Kidney (tissue), 13 donors: ENCODE measurements at regions not wholly inside any gene's neighbourhood (a gene's known extent, or its start where the extent isn't known, plus 50 kb on each side); places are given as distances from the start of the nearest gene placed in this dataset.

ENCODE experiments used
- DNase-seq, 5 donors: peaks; one replicate each; pipeline ENCODE4 v3.0.0-alpha.2; 2013 to 2020
- FAIRE-seq: peaks from 2 replicates; lab custom pipeline; 2012; peaks lifted over from hg19 to GRCh38; lab: Jason Lieb, UNC
- H3K27ac ChIP-seq, 2 donors: one replicate each; pipeline ENCODE4 v1.7.0; 2013; ENCODE audit warnings: low read depth in 2 of 2, low read length in 2 of 2, inconsistent platforms in 1 of 2
- H3K27me3 ChIP-seq: one replicate; pipeline ENCODE4 v1.7.1; 2013; ENCODE audit warnings: low read length, inconsistent platforms; ENCODE audit not compliant: control insufficient read depth, insufficient read depth
- H3K36me3 ChIP-seq, 3 donors: one replicate each; pipeline versions ENCODE4 v1.7.0 to v1.7.1; 2013; ENCODE audit warnings: low read length in 3 of 3, control low read depth in 1 of 3, inconsistent platforms in 1 of 3; ENCODE audit not compliant: insufficient read depth in 3 of 3, control insufficient read depth in 2 of 3
- H3K4me1 ChIP-seq, 3 donors: one replicate each; pipeline versions ENCODE4 v1.7.0 to v1.7.1; 2013; ENCODE audit warnings: low read length in 3 of 3, inconsistent platforms in 1 of 3, low read depth in 1 of 3; ENCODE audit not compliant: control insufficient read depth in 2 of 3, insufficient read depth in 2 of 3
- H3K4me3 ChIP-seq, 3 donors: one replicate each; pipeline versions ENCODE4 v1.7.0 to v1.8.1; 2013; ENCODE audit warnings: low read length in 3 of 3, control low read depth in 1 of 3, inconsistent platforms in 1 of 3
- H3K9ac ChIP-seq, 3 donors: one replicate each; pipeline versions ENCODE4 v1.7.0 to v1.7.1; 2013; ENCODE audit warnings: low read length in 3 of 3, control low read depth in 1 of 3, inconsistent platforms in 1 of 3
- H3K9me3 ChIP-seq, 3 donors: one replicate each; pipeline versions ENCODE4 v1.7.0 to v1.7.1; 2013; ENCODE audit warnings: low read length in 3 of 3, control low read depth in 1 of 3, inconsistent platforms in 1 of 3; ENCODE audit not compliant: control insufficient read depth in 2 of 3, insufficient read depth in 1 of 3
- intact Hi-C: fragments of 100-400 bp; cut with DNase I; formaldehyde crosslinking; loops from one replicate; pipeline ENCODE4 v1.11.1; 2022
- TF ChIP-seq, protein P1 (sequence below): IDR thresholded peaks from 3 replicates; pipeline ENCODE4 v1.5.1; 2012; ENCODE audit warnings: mild to moderate bottlenecking, moderate library complexity, borderline replicate concordance; ENCODE audit not compliant: insufficient read depth; ENCODE audit errors: extremely low read depth
- donor health status: control.
- donor health status: control.
- donor health status: control.
- donor health status: control.
- donor health status: control.
- donor health status: DM: yes; HTN: yes; CAD: no.
- donor health status: Normal renal cell carcinoma (clear cell type).

DNA sequence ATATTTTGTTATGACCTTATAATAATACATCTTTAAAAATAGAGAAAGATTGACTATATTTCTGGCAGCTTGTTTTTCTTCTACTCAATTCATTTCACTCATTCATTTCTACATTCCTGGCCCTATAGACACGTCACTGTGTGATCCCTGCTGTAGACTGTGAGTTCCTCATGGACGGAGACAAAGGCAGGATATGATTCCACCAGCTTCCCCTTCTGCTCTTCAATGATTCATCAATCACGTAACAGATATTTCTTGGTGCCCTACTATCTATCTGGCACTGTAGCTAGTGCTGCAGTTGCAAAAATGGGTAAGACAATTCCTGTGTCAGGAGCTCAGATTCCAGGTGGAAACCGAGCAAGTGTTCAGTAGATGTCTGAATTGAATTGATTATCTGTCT lies 415.0 kb downstream of the SFMBT2 start:
- TF ChIP-seq, protein P1, sequence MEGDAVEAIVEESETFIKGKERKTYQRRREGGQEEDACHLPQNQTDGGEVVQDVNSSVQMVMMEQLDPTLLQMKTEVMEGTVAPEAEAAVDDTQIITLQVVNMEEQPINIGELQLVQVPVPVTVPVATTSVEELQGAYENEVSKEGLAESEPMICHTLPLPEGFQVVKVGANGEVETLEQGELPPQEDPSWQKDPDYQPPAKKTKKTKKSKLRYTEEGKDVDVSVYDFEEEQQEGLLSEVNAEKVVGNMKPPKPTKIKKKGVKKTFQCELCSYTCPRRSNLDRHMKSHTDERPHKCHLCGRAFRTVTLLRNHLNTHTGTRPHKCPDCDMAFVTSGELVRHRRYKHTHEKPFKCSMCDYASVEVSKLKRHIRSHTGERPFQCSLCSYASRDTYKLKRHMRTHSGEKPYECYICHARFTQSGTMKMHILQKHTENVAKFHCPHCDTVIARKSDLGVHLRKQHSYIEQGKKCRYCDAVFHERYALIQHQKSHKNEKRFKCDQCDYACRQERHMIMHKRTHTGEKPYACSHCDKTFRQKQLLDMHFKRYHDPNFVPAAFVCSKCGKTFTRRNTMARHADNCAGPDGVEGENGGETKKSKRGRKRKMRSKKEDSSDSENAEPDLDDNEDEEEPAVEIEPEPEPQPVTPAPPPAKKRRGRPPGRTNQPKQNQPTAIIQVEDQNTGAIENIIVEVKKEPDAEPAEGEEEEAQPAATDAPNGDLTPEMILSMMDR, result no peak
- no peak overlapping the region for H3K4me3 ChIP-seq
- FAIRE-seq, result no peak
- no peak for DNase-seq
- H3K9ac ChIP-seq, result no peak overlapping the region
- H3K27me3 ChIP-seq, result no peaks in the 10 kb centered on the region
- intact Hi-C loops, result no loop called here
- no peaks in the 10 kb centered on the region for H3K4me1 ChIP-seq
- H3K27ac ChIP-seq, result no peak overlapping the region
- no peaks in the 10 kb centered on the region for H3K36me3 ChIP-seq
- H3K9me3 ChIP-seq, result no peaks in the 10 kb centered on the region

DNA sequence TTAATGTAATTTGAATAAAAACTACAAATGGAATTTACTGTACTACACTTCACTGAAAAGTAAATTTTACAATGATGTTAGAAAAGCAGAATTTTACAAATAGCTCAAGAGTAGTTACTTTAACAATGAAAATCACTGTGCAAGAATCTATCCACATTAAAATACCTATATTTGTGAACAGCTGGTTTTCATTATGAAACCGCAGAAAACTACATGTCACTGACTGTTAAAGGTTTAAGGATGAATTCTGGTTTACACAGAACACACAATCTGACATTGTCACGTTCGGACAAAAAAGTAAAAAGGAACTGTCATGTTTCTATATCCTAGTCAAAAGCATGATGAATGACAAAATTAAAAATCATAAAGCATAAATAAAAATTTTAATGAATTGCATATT lies 415.3 kb upstream of the PRKCQ start:
- H3K9me3 ChIP-seq, result no peaks in the 10 kb centered on the region
- intact Hi-C loops, result no loop called here
- no peak overlapping the region for H3K9ac ChIP-seq
- H3K4me3 ChIP-seq, result no peak overlapping the region
- TF ChIP-seq, protein P1, result no peak
- no peaks in the 10 kb centered on the region for H3K4me1 ChIP-seq
- H3K36me3 ChIP-seq, result no peaks in the 10 kb centered on the region
- no peak for DNase-seq
- no peak for FAIRE-seq
- H3K27ac ChIP-seq, result no peak overlapping the region
- no peaks in the 10 kb centered on the region for H3K27me3 ChIP-seq

DNA sequence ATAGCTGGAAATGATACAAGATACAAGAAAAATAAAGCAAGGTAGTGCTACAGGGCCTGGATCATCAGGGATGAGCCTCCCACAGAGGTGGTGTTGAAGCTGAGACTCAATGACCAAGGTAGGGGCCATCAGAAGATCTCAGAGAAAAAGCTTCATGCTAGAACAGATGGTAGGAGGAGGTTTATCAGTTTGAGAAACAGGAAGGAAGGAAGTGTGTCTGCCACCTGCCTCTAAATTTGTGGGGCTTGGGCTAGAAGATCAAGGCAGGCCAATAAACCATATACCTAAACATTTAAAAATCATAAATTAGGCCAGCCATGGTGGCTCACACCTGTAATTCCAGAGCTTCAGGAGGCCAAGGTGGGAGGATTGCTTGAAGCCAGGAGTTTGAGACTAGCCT lies 410.8 kb upstream of the PRKCQ start:
- FAIRE-seq, result no peak
- TF ChIP-seq, protein P1, result no peak
- H3K4me3 ChIP-seq, result no peak overlapping the region

DNA sequence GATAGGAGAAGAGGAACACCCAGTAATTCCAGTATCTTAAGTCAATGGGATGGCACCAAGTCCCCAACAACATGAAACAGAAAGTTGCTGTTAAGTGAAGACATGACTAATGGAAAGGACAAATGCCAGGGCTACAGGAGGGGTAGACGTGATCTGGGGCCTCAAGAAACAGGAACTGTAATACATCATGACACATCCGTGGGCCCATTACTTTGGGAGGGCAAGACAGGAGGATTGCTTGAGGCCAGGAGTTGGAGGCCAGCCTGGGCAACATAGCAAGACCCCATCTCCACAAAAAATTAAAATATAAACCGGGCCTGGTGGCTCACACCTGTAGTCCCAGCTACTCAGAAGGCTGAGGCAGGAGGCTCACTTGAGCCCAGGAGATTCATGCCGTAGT lies 408.6 kb upstream of the PRKCQ start:
- intact Hi-C loops, result no loop called here
- TF ChIP-seq, protein P1, result no peak

More for the DNA sequence above, 410.8 kb upstream of the PRKCQ start:
- no peaks in the 10 kb centered on the region for H3K27me3 ChIP-seq
- no peaks in the 10 kb centered on the region for H3K4me1 ChIP-seq
- no peak for DNase-seq
- H3K27ac ChIP-seq, result no peak overlapping the region
- no peak overlapping the region for H3K9ac ChIP-seq
- H3K9me3 ChIP-seq, result no peaks in the 10 kb centered on the region
- intact Hi-C loops, result no loop called here
- H3K36me3 ChIP-seq, result no peaks in the 10 kb centered on the region

More for the DNA sequence above, 408.6 kb upstream of the PRKCQ start:
- no peaks in the 10 kb centered on the region for H3K36me3 ChIP-seq
- FAIRE-seq, result no peak
- H3K27me3 ChIP-seq, result no peaks in the 10 kb centered on the region
- no peak overlapping the region for H3K4me3 ChIP-seq
- no peak overlapping the region for H3K9ac ChIP-seq
- DNase-seq, result no peak
- H3K4me1 ChIP-seq, result no peaks in the 10 kb centered on the region
- H3K27ac ChIP-seq, result no peak overlapping the region
- no peaks in the 10 kb centered on the region for H3K9me3 ChIP-seq
